ENCODE measurements at regions not wholly inside any gene's neighbourhood (a gene's known extent, or its start where the extent isn't known, plus 50 kb on each side); places are given as distances from the start of the nearest gene placed in this dataset.

GRCh38 chrX:40392599-40392998, 188.2 kb upstream of the ATP6AP2 start:
- TF ChIP-seq CTCF (IDR thresholded peaks at IDR 0.05 in 4 of 5, conservative IDR thresholded peaks at IDR 0.05 in 1 of 5), result no peak
- no peak for TF ChIP-seq POLR2A (IDR thresholded peaks at IDR 0.05)
